Spleen (tissue), 11 donors: ENCODE measurements at regions not wholly inside any gene's neighbourhood (a gene's known extent, or its start where the extent isn't known, plus 50 kb on each side); places are given as distances from the start of the nearest gene placed in this dataset.

Experiments
- DNase-seq: peaks from one replicate; pipeline ENCODE4 v3.0.0-alpha.2; 2020
- H3K27ac ChIP-seq, 8 donors: fragments of 200-600 bp; sonication (generic) in 7 of 8; 1 replicate in 4 of 8; 2 replicates in 4 of 8; pipeline versions ENCODE4 v1.5.0 to v1.8.0; 2016 to 2021; ENCODE audit warnings: inconsistent platforms in 4 of 8, mild to moderate bottlenecking in 4 of 8, moderate library complexity in 1 of 8
- H3K27me3 ChIP-seq, 7 donors: fragments of 200-600 bp; sonication (generic) in 6 of 7; replicated peaks in 1 of 7; 1 replicate in 4 of 7; 2 replicates in 3 of 7; pipeline versions ENCODE4 v1.5.0 to v1.8.0; 2016 to 2021; ENCODE audit warnings: inconsistent platforms in 3 of 7, mild to moderate bottlenecking in 1 of 7
- H3K36me3 ChIP-seq, 6 donors: fragments of 200-600 bp; sonication (generic) in 5 of 6; 1 replicate in 4 of 6; 2 replicates in 2 of 6; pipeline versions ENCODE4 v1.5.0 to v1.8.0; 2016 to 2021; ENCODE audit warnings: inconsistent platforms in 2 of 6
- H3K4me1 ChIP-seq, 6 donors: fragments of 200-600 bp; sonication (generic) in 5 of 6; 1 replicate in 3 of 6; 2 replicates in 3 of 6; pipeline versions ENCODE4 v1.5.0 to v1.8.0; 2016 to 2021; ENCODE audit warnings: inconsistent platforms in 3 of 6
- H3K4me3 ChIP-seq, 8 donors: fragments of 200-600 bp; sonication (generic) in 7 of 8; 1 replicate in 4 of 8; 2 replicates in 4 of 8; pipeline versions ENCODE4 v1.5.0 to v1.8.0; 2016 to 2021; ENCODE audit warnings: inconsistent platforms in 4 of 8, mild to moderate bottlenecking in 4 of 8, moderate library complexity in 2 of 8
- H3K9me3 ChIP-seq, 8 donors: fragments of 200-600 bp; sonication (generic) in 7 of 8; 1 replicate in 4 of 8; 2 replicates in 4 of 8; pipeline versions ENCODE4 v1.5.0 to v1.8.0; 2016 to 2021; ENCODE audit warnings: inconsistent platforms in 4 of 8
- CTCF ChIP-seq, 11 experiments: fragments of 200-600 bp in 7 of 11; fragments of 450-650 bp in 4 of 11; sonication (generic) in 4 of 11; IDR thresholded peaks in 8 of 11; conservative IDR thresholded peaks in 3 of 11; 1 replicate in 7 of 11; 2 replicates in 4 of 11; pipeline versions ENCODE4 v1.4.0 to v1.8.0; 2016 to 2021; ENCODE audit warnings: antibody characterized with exemption in 11 of 11, inconsistent platforms in 4 of 11, mild to moderate bottlenecking in 1 of 11
- POLR2A ChIP-seq, 3 donors: fragments of 450-650 bp; IDR thresholded peaks; one replicate each; pipeline ENCODE4 v1.5.1; 2017; ENCODE audit warnings: antibody characterized with exemption in 3 of 3, mild to moderate bottlenecking in 1 of 3
- POLR2AphosphoS5 ChIP-seq, 3 donors: sonication (generic); formaldehyde crosslinking; IDR thresholded peaks; one replicate each; pipeline ENCODE4 v1.5.1; 2017; ENCODE audit warnings: antibody characterized with exemption in 3 of 3
- WGBS, 5 donors: extraction: QIAGEN DNeasy Blood & Tissue Kit in 3 of 5; methylation state at CpG; one replicate each; pipeline versions ENCODE4 v1.1.5 to v1.1.7; 2013 to 2018; 5-methylcytosine and 5-hydroxymethylcytosine counted together
- intact Hi-C: fragments of 100-400 bp; cut with DNase I; formaldehyde crosslinking; loops from one replicate; pipeline ENCODE4 v1.15.0; 2023; ENCODE audit warnings: low total_unique reads
- donor health status: healthy with polysubstance abuse.
- donor health status: DM: no; HTN: no; CAD: no; lungs with moderate emphysema.
- donor health status: DM: no; HTN: no; CAD: no.
- donor health status: Bipolar disorder and iron deficiency.
- donor health status: healthy.
- donor health status: DM: no; HTN: no; CAD: no.
- donor health status: DM: yes; HTN: yes; CAD: no.

GRCh38 chr11:112310848-112311247 is 50.2 kb upstream of the PLET1 start:
- WGBS, 5 donors, result 86 to 91% (median 88%) methylated on average over 8 of the region's 8 CpGs
- H3K36me3 ChIP-seq, result no peaks in the 10 kb centered on the region
- intact Hi-C loops, result no loop called here
- no peaks in the 10 kb centered on the region for H3K27me3 ChIP-seq
- no peak overlapping the region for H3K4me3 ChIP-seq
- peaks cover 0 to 5% (median 0%) of the 10 kb centered on the region in 8 donors for H3K9me3 ChIP-seq
- no peak for DNase-seq
- H3K4me1 ChIP-seq, result no peaks in the 10 kb centered on the region
- TF ChIP-seq CTCF (IDR thresholded peaks at IDR 0.05 in 8 of 11, conservative IDR thresholded peaks at IDR 0.05 in 3 of 11) (no peak), POLR2AphosphoS5 (IDR thresholded peaks at IDR 0.05) (no peak), POLR2A (IDR thresholded peaks at IDR 0.05) (no peak)
- no peak overlapping the region for H3K27ac ChIP-seq

- no peak overlapping the region for H3K27ac ChIP-seq
- TF ChIP-seq POLR2AphosphoS5 (IDR thresholded peaks at IDR 0.05) (no peak), CTCF (IDR thresholded peaks at IDR 0.05 in 8 of 11, conservative IDR thresholded peaks at IDR 0.05 in 3 of 11) (no peak)
- WGBS, 5 donors, result 85 to 93% (median 91%) methylated on average over 8 of the region's 8 CpGs
- no peaks in the 10 kb centered on the region for H3K9me3 ChIP-seq
- H3K27me3 ChIP-seq, result no peaks in the 10 kb centered on the region
- H3K36me3 ChIP-seq, result no peaks in the 10 kb centered on the region
- peaks cover 0 to 2% (median 0%) of the 10 kb centered on the region in 6 donors for H3K4me1 ChIP-seq
- intact Hi-C loops, result no loop called here
- H3K4me3 ChIP-seq, result no peak overlapping the region
- no peak for DNase-seq
Observed at GRCh38 chr11:112315057-112315720, 54.5 kb upstream of the PLET1 start.

GRCh38 chr11:112315861-112316739 is 55.4 kb upstream of the PLET1 start:
- WGBS, 5 donors, result 81 to 90% (median 87%) methylated on average over 11 of the region's 11 CpGs
- intact Hi-C loops, result no loop called here
- no peak for DNase-seq

More at GRCh38 chr11:112315861-112316739, 55.4 kb upstream of the PLET1 start:
- TF ChIP-seq POLR2A (IDR thresholded peaks at IDR 0.05), result no peak
- no peak for TF ChIP-seq CTCF (IDR thresholded peaks at IDR 0.05 in 8 of 11, conservative IDR thresholded peaks at IDR 0.05 in 3 of 11)
- TF ChIP-seq POLR2AphosphoS5 (IDR thresholded peaks at IDR 0.05), result no peak
- Histone ChIP-seq H3K4me1 (peaks cover 0 to 11% (median 4%) of the 10 kb centered on the region in 6 donors), H3K27ac (no peak overlapping the region), H3K36me3 (no peaks in the 10 kb centered on the region), H3K4me3 (no peak overlapping the region), H3K27me3 (no peaks in the 10 kb centered on the region), H3K9me3 (no peaks in the 10 kb centered on the region)
